A549 (cell line): ENCODE measurements at regions not wholly inside any gene's neighbourhood (a gene's known extent, or its start where the extent isn't known, plus 50 kb on each side); places are given as distances from the start of the nearest gene placed in this dataset.

Experiments used
- CTCF ChIP-seq: fragments of >200 bp; sonication (Bioruptor Twin); formaldehyde crosslinking; IDR thresholded peaks from 3 replicates; pipeline ENCODE4 v1.5.1; 2016
- EP300 ChIP-seq, 2 experiments: fragments of >200 bp; sonication (Bioruptor Twin); formaldehyde crosslinking; IDR thresholded peaks; 2 replicates in 1 of 2; 3 replicates in 1 of 2; pipeline ENCODE4 v1.6.1; 2016 to 2017
- HDAC2 ChIP-seq: fragments of 200-600 bp; sonication (generic); IDR thresholded peaks from 2 replicates; pipeline ENCODE4 v1.6.1; 2016
- HES2 ChIP-seq: fragments of >200 bp; sonication (Bioruptor Twin); formaldehyde crosslinking; IDR thresholded peaks from 2 replicates; pipeline ENCODE4 v1.6.1; 2016
- HOXA7 ChIP-seq: fragments of 250-450 bp; sonication (Bioruptor Pico); IDR thresholded peaks from 2 replicates; pipeline ENCODE4 v1.5.0; 2020; ENCODE audit warnings: mild to moderate bottlenecking, moderate library complexity
- MAX ChIP-seq: IDR thresholded peaks from 2 replicates; pipeline ENCODE4 v1.6.1; 2012
- PBX3 ChIP-seq: IDR thresholded peaks from 2 replicates; pipeline ENCODE4 v1.6.1; 2012
- POLR2A ChIP-seq: IDR thresholded peaks from 2 replicates; pipeline ENCODE4 v1.6.1; 2012; ENCODE audit warnings: mild to moderate bottlenecking, low read length
- RAD21 ChIP-seq, 2 experiments: fragments of >200 bp in 1 of 2; sonication (Bioruptor Twin) in 1 of 2; formaldehyde crosslinking in 1 of 2; IDR thresholded peaks in 1 of 2; conservative IDR thresholded peaks in 1 of 2; 2 replicates in 1 of 2; 3 replicates in 1 of 2; pipeline ENCODE4 v1.6.1; 2012 to 2018; ENCODE audit warnings: inconsistent platforms in 1 of 2
- RCOR1 ChIP-seq: fragments of 150-350 bp; IDR thresholded peaks from 2 replicates; pipeline ENCODE4 v1.6.1; 2014; ENCODE audit warnings: antibody characterized with exemption, low read length, low read depth
- REST ChIP-seq: fragments of 200-600 bp; sonication (generic); IDR thresholded peaks from 2 replicates; pipeline ENCODE4 v1.6.1; 2016; ENCODE audit warnings: antibody characterized with exemption, mild to moderate bottlenecking, moderate library complexity
- RNF2 ChIP-seq: fragments of 200-600 bp; sonication (generic); IDR thresholded peaks from 2 replicates; pipeline ENCODE4 v1.6.1; 2016; ENCODE audit warnings: low read depth, mild to moderate bottlenecking, antibody characterized with exemption, moderate library complexity, borderline replicate concordance
- SMC3 ChIP-seq: fragments of >200 bp; sonication (Bioruptor Twin); formaldehyde crosslinking; IDR thresholded peaks from 3 replicates; pipeline ENCODE4 v1.6.1; 2018; ENCODE audit warnings: inconsistent platforms

- TF ChIP-seq HDAC2, result no peak
- TF ChIP-seq CTCF, result no peak
- no peak for TF ChIP-seq PBX3
- no peak for TF ChIP-seq HOXA7 (CRISPR knock-in tag)
- TF ChIP-seq EP300 (IDR thresholded peaks at IDR 0.05), result no peak
- no peak for TF ChIP-seq RCOR1
- TF ChIP-seq MAX, result no peak
- no peak for TF ChIP-seq HES2
- TF ChIP-seq RNF2, result no peak
- TF ChIP-seq SMC3, result no peak
- no peak for TF ChIP-seq RAD21 (conservative IDR thresholded peaks at IDR 0.05 in 1 of 2, IDR thresholded peaks at IDR 0.05 in 1 of 2)
- TF ChIP-seq REST, result no peak
- TF ChIP-seq POLR2A, result no peak
These were observed 501.7 kb downstream of the STK39 start for GRCh38 chr2:167745667-167746066.
